Keratinocyte (primary cell): ENCODE measurements at regions not wholly inside any gene's neighbourhood (a gene's known extent, or its start where the extent isn't known, plus 50 kb on each side); places are given as distances from the start of the nearest gene placed in this dataset.

Source experiments
- DNase-seq: peaks from one replicate; pipeline ENCODE4 v3.0.0-alpha.2; 2011; ENCODE audit warnings: low read depth, missing footprints, low spot score
- FAIRE-seq: peaks from 2 replicates; lab custom pipeline; 2011; peaks lifted over from hg19 to GRCh38; lab: Jason Lieb, UNC
- H2AFZ ChIP-seq: 2 replicates; pipeline ENCODE4 v1.6.0; 2012; ENCODE audit warnings: low read length, control low read depth, inconsistent platforms; ENCODE audit not compliant: control insufficient read depth
- H3K27ac ChIP-seq: 2 replicates; pipeline ENCODE4 v1.5.1; 2011; ENCODE audit warnings: low read length; ENCODE audit not compliant: control insufficient read depth, insufficient read depth
- H3K27me3 ChIP-seq: 3 replicates; pipeline ENCODE4 v1.6.0; 2011; ENCODE audit warnings: low read length; ENCODE audit not compliant: control insufficient read depth, insufficient read depth; ENCODE audit errors: extremely low read depth
- H3K36me3 ChIP-seq, 2 experiments: 2 replicates in 1 of 2; 3 replicates in 1 of 2; pipeline ENCODE4 v1.5.1; 2011; ENCODE audit warnings: low read length in 2 of 2, mild to moderate bottlenecking in 1 of 2; ENCODE audit not compliant: control insufficient read depth in 2 of 2, insufficient read depth in 2 of 2; ENCODE audit errors: extremely low read depth in 1 of 2
- H3K4me1 ChIP-seq: 3 replicates; pipeline ENCODE4 v1.5.1; 2011; ENCODE audit warnings: low read length; ENCODE audit not compliant: control insufficient read depth, insufficient read depth; ENCODE audit errors: extremely low read depth
- H3K4me2 ChIP-seq: 3 replicates; pipeline ENCODE4 v1.6.0; 2011; ENCODE audit warnings: low read depth, low read length; ENCODE audit not compliant: control insufficient read depth, insufficient read depth; ENCODE audit errors: extremely low read depth
- H3K4me3 ChIP-seq, 3 experiments: fragments of 200-600 bp in 1 of 3; sonication (generic) in 1 of 3; 2 replicates in 2 of 3; 3 replicates in 1 of 3; pipeline ENCODE4 v1.5.1; 2011 to 2016; ENCODE audit warnings: low read length in 3 of 3, mild to moderate bottlenecking in 3 of 3, control low read depth in 2 of 3, inconsistent platforms in 1 of 3, low read depth in 1 of 3, mixed read lengths in 1 of 3, mixed run types in 1 of 3, moderate library complexity in 1 of 3; ENCODE audit not compliant: control insufficient read depth in 2 of 3, insufficient read depth in 2 of 3; ENCODE audit errors: extremely low read depth in 1 of 3
- H3K79me2 ChIP-seq: 2 replicates; pipeline ENCODE4 v1.6.0; 2012; ENCODE audit warnings: low read length; ENCODE audit not compliant: control insufficient read depth, insufficient read depth
- H3K9ac ChIP-seq: 3 replicates; pipeline ENCODE4 v1.6.0; 2011; ENCODE audit warnings: low read length; ENCODE audit not compliant: control insufficient read depth, insufficient read depth; ENCODE audit errors: extremely low read depth
- H3K9me1 ChIP-seq: 3 replicates; pipeline ENCODE4 v1.6.0; 2011; ENCODE audit warnings: low read length; ENCODE audit not compliant: control insufficient read depth, insufficient read depth; ENCODE audit errors: extremely low read depth
- H3K9me3 ChIP-seq: 2 replicates; pipeline ENCODE4 v1.5.1; 2012; ENCODE audit warnings: low read depth, low read length; ENCODE audit not compliant: control insufficient read depth
- H4K20me1 ChIP-seq: 3 replicates; pipeline ENCODE4 v1.6.0; 2011; ENCODE audit warnings: low read length; ENCODE audit not compliant: control insufficient read depth, insufficient read depth; ENCODE audit errors: extremely low read depth
- CTCF ChIP-seq, 3 experiments: IDR thresholded peaks in 1 of 3; conservative IDR thresholded peaks in 1 of 3; optimal IDR thresholded peaks in 1 of 3; 2 replicates in 2 of 3; 3 replicates in 1 of 3; pipeline versions ENCODE3 to v1.5.1; 2011; ENCODE audit warnings: low read length in 3 of 3, mild to moderate bottlenecking in 3 of 3, moderate library complexity in 2 of 3, control low read depth in 1 of 3, inconsistent platforms in 1 of 3; ENCODE audit not compliant: insufficient read depth in 2 of 3; ENCODE audit errors: extremely low read depth in 1 of 3
- EZH2 ChIP-seq: IDR thresholded peaks from one replicate; pipeline ENCODE4 v1.6.1; 2012; ENCODE audit warnings: inconsistent platforms, mild to moderate bottlenecking, low read length, moderate library complexity
- dilution Hi-C: fragments of 300-500 bp; cut with MboI; formaldehyde crosslinking; loops from one replicate; pipeline ENCODE4 v1.7.0; 2020; ENCODE audit warnings: low sequenced_read_pairs; ENCODE audit not compliant: extremely low pct_ligation_motif_present

GRCh38 chr2:195606179-195606578 is 50.8 kb upstream of the SLC39A10 start:
- Histone ChIP-seq H3K27ac (no peak overlapping the region), H3K9me1 (no peaks in the 10 kb centered on the region), H3K27me3 (no peaks in the 10 kb centered on the region), H3K4me3 (no peak overlapping the region), H3K4me2 (no peak overlapping the region), H3K36me3 (no peaks in the 10 kb centered on the region), H3K4me1 (peaks cover 2% of the 10 kb centered on the region), H3K79me2 (no peaks in the 10 kb centered on the region), H2AFZ (no peak overlapping the region), H3K9me3 (no peaks in the 10 kb centered on the region), H4K20me1 (no peaks in the 10 kb centered on the region), H3K9ac (no peak overlapping the region)
- dilution Hi-C loops: no loop called here
- DNase-seq (no peak), FAIRE-seq (no peak)
- no peak for TF ChIP-seq EZH2
- no peak for TF ChIP-seq CTCF (optimal IDR thresholded peaks at IDR 0.05 in 1 of 3, IDR thresholded peaks at IDR 0.05 in 1 of 3, conservative IDR thresholded peaks at IDR 0.05 in 1 of 3; ENCODE audit: extremely low read depth in 1 of 3, insufficient read depth in 2 of 3, low read length in 3 of 3)

- no peak overlapping the region for H3K9ac ChIP-seq
- H3K27me3 ChIP-seq: no peaks in the 10 kb centered on the region
- H2AFZ ChIP-seq: no peak overlapping the region
- dilution Hi-C loops: no loop called here
- peaks cover 7% of the 10 kb centered on the region for H3K4me1 ChIP-seq
- no peak for TF ChIP-seq CTCF (optimal IDR thresholded peaks at IDR 0.05 in 1 of 3, IDR thresholded peaks at IDR 0.05 in 1 of 3, conservative IDR thresholded peaks at IDR 0.05 in 1 of 3; ENCODE audit: extremely low read depth in 1 of 3, insufficient read depth in 2 of 3, low read length in 3 of 3)
- TF ChIP-seq EZH2: no peak
- H3K4me2 ChIP-seq: no peak overlapping the region
- no peaks in the 10 kb centered on the region for H4K20me1 ChIP-seq
- no peaks in the 10 kb centered on the region for H3K9me1 ChIP-seq
- no peak for DNase-seq
- no peaks in the 10 kb centered on the region for H3K79me2 ChIP-seq
- H3K36me3 ChIP-seq: no peaks in the 10 kb centered on the region
- no peaks in the 10 kb centered on the region for H3K9me3 ChIP-seq
- no peak overlapping the region for H3K4me3 ChIP-seq
- no peak overlapping the region for H3K27ac ChIP-seq
- no peak for FAIRE-seq
Observed at GRCh38 chr2:195604706-195605105, 52.3 kb upstream of the SLC39A10 start.
